Midbrain (tissue), 1 donor: ENCODE measurements at regions not wholly inside any gene's neighbourhood (a gene's known extent, or its start where the extent isn't known, plus 50 kb on each side); places are given as distances from the start of the nearest gene placed in this dataset.

Experiments
- DNase-seq: peaks from one replicate; lab custom pipeline; 2025; lab: John Stamatoyannopoulos, UW

- no peak for DNase-seq
Measured at GRCh38 chr7:35581605-35582210, 113.2 kb downstream of the HERPUD2 start.

GRCh38 chr7:35576031-35576573 is 118.8 kb downstream of the HERPUD2 start:
- peak; percentile 5 for DNase-seq

- no peak for DNase-seq
Measured at GRCh38 chr7:35571611-35572240, 123.2 kb downstream of the HERPUD2 start.

GRCh38 chr7:35570937-35571336 is 124.0 kb downstream of the HERPUD2 start:
- DNase-seq: no peak

GRCh38 chr7:35565927-35566326 is 129.0 kb downstream of the HERPUD2 start:
- DNase-seq: no peak

GRCh38 chr7:35558841-35559240 is 136.1 kb downstream of the HERPUD2 start:
- no peak for DNase-seq

GRCh38 chr7:35556515-35557471 is 138.1 kb downstream of the HERPUD2 start:
- no peak for DNase-seq

GRCh38 chr7:35555934-35556333 is 139.0 kb downstream of the HERPUD2 start:
- DNase-seq: no peak

GRCh38 chr7:35555386-35555785 is 139.5 kb downstream of the HERPUD2 start:
- DNase-seq: no peak

GRCh38 chr7:35553519-35553918 is 141.4 kb downstream of the HERPUD2 start:
- no peak for DNase-seq

GRCh38 chr7:35552691-35553090 is 142.2 kb downstream of the HERPUD2 start:
- no peak for DNase-seq

- no peak for DNase-seq
Measured at GRCh38 chr7:35551321-35552081, 143.4 kb downstream of the HERPUD2 start.

- no peak for DNase-seq
Measured at GRCh38 chr7:35550831-35551230, 144.1 kb downstream of the HERPUD2 start.

GRCh38 chr7:35549781-35550180 is 145.2 kb downstream of the HERPUD2 start:
- DNase-seq: no peak

GRCh38 chr7:35548291-35548690 is 146.6 kb downstream of the HERPUD2 start:
- DNase-seq: no peak

GRCh38 chr7:35546691-35547429 is 148.1 kb downstream of the HERPUD2 start:
- DNase-seq: no peak

GRCh38 chr7:35545831-35546230 is 149.1 kb downstream of the HERPUD2 start:
- no peak for DNase-seq

GRCh38 chr7:35544028-35544742 is 150.8 kb downstream of the HERPUD2 start:
- DNase-seq: no peak

- DNase-seq: peak; percentile 81
Measured at GRCh38 chr7:35537067-35538023, 157.6 kb downstream of the HERPUD2 start.
